ENCODE measurements at regions not wholly inside any gene's neighbourhood (a gene's known extent, or its start where the extent isn't known, plus 50 kb on each side); places are given as distances from the start of the nearest gene placed in this dataset.

DNA sequence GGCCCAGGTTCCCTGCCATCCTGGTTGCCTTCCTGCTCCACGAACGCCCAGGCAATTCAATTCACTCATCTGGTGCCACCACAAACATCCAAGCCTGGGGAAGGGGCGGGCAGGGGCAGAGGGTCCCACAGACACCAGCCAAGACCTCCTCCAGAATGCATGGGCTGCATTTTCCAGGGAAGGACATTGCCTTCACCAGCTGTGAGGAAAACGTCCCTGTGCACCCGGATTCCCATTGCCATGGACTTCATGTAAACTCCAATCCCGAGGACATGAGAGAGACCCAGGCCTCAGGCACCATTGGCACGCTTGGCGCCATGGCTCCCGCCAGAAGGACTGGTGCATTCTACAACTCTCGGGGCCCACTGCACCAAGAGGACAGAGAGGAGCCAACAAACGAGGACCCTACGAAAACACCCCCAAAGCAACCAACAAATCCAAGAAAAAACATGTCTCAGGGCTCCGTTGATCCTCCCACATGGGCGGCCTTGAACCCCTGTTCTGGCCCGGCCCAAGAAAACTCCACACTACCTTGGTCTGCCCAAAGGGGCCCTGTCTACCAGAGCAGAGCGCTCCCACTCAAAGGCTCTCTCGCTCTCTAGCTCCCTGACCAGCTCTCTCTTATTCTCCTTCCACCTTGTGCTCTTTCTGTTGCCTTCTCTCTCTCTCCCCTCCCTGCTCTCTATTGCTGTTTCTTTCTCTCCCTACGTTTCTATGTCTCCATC is 183.9 kb downstream of the ALG10 start:
- no peaks in the 10 kb centered on the region for H3K27me3 ChIP-seq
- no peak for ATAC-seq
- no peaks in the 10 kb centered on the region for H3K36me3 ChIP-seq
- no peak overlapping the region for H3K4me3 ChIP-seq
- no peak for DNase-seq
- H3K9me3 ChIP-seq: peaks cover 0 to 3% of the 10 kb centered on the region in 2 donors
- no peak overlapping the region for H3K27ac ChIP-seq
- intact Hi-C loops (cut with DNase I): no loop called here
- no peaks in the 10 kb centered on the region for H3K4me1 ChIP-seq
- TF ChIP-seq CTCF (IDR thresholded peaks at IDR 0.05): no peak

- intact Hi-C loops (cut with DNase I): no loop called here
- no peaks in the 10 kb centered on the region for H3K27me3 ChIP-seq
- DNase-seq (no peak), ATAC-seq (no peak)
- TF ChIP-seq CTCF (IDR thresholded peaks at IDR 0.05): no peak
- H3K9me3 ChIP-seq: peaks cover 0 to 3% of the 10 kb centered on the region in 2 donors
- no peak overlapping the region for H3K4me3 ChIP-seq
- no peaks in the 10 kb centered on the region for H3K4me1 ChIP-seq
- H3K27ac ChIP-seq: no peak overlapping the region
- H3K36me3 ChIP-seq: no peaks in the 10 kb centered on the region
These were observed 185.6 kb downstream of the ALG10 start for GRCh38 chr12:34207858-34208257.

- H3K4me1 ChIP-seq: no peaks in the 10 kb centered on the region
- intact Hi-C loops (cut with DNase I): no loop called here
- no peaks in the 10 kb centered on the region for H3K36me3 ChIP-seq
- peaks cover 0 to 3% of the 10 kb centered on the region in 2 donors for H3K9me3 ChIP-seq
- no peak for ATAC-seq
- H3K27me3 ChIP-seq: no peaks in the 10 kb centered on the region
- no peak overlapping the region for H3K27ac ChIP-seq
- no peak for TF ChIP-seq CTCF (IDR thresholded peaks at IDR 0.05)
- no peak for DNase-seq
- H3K4me3 ChIP-seq: no peak overlapping the region
These were observed 186.3 kb downstream of the ALG10 start for GRCh38 chr12:34208331-34209258.

DNA sequence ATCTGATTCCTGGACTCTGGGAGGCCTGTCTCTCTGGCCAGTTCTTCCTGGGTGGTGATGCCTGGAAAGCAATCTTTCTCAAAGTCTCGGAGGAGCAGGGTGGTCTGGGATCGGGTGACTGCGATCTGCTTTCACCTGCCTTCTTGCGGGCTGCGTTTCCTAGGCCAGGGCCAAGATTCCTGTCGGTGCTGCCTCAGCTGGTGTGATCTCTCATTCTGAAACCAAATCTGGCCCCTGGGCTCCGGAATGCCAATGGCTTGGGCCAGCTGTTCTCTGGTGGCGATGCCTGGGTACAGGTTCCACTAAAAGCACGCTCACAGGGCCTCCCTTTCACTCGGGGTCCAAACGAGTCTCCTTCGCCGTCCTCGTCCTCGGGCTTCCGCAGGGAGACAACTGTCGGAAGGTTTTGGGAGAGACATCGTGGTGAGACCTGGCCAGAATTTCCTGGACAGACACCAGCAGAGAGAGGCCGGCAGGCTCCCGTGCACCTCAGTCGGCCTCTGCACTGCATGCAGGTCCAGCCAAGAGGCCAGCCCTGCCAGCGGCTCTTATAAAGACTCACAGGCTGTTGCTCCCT is 187.1 kb downstream of the ALG10 start:
- TF ChIP-seq CTCF (IDR thresholded peaks at IDR 0.05): no peak
- peaks cover 0 to 3% of the 10 kb centered on the region in 2 donors for H3K9me3 ChIP-seq
- ATAC-seq: no peak
- no peaks in the 10 kb centered on the region for H3K4me1 ChIP-seq
- intact Hi-C loops (cut with DNase I): no loop called here
- DNase-seq: no peak
- H3K36me3 ChIP-seq: no peaks in the 10 kb centered on the region
- H3K4me3 ChIP-seq: no peak overlapping the region
- no peak overlapping the region for H3K27ac ChIP-seq
- H3K27me3 ChIP-seq: no peaks in the 10 kb centered on the region

DNA sequence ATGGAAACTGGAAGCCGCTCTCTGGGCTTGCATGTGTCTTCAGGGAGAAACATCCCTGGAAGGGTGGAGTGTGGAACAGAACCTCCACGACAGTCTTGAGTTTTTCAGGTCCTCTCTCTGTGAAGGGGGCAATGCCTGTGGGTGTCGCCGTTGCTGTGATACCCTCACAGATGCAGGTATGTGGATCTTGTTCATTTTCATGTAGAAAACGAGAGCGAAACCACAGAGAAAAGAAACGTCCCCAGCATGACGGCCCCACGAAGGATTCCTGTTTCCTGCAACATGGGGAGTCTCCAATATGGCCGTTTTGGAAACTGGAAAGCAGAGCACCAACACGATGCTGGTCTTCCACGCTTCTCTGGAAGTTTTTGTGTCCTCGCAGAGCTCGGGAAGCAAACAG is 187.9 kb downstream of the ALG10 start:
- Histone ChIP-seq H3K27me3 (no peaks in the 10 kb centered on the region), H3K4me3 (no peak overlapping the region), H3K4me1 (no peaks in the 10 kb centered on the region), H3K9me3 (peaks cover 0 to 3% of the 10 kb centered on the region in 2 donors), H3K27ac (no peak overlapping the region), H3K36me3 (no peaks in the 10 kb centered on the region)
- DNase-seq: no peak
- TF ChIP-seq CTCF (IDR thresholded peaks at IDR 0.05): no peak
- intact Hi-C loops (cut with DNase I): loop anchor here in 1 of 2 donors (5.0 kb wide), 1 partner anchor 88 kb away; no protein-coding TSS in a partner anchor
- ATAC-seq: no peak
